Fibroblast of villous mesenchyme (primary cell): ENCODE measurements at regions not wholly inside any gene's neighbourhood (a gene's known extent, or its start where the extent isn't known, plus 50 kb on each side); places are given as distances from the start of the nearest gene placed in this dataset.

Experiments
- DNase-seq: peaks from one replicate; pipeline ENCODE4 v3.0.0-alpha.2; 2010; ENCODE audit warnings: low read depth
- H3K4me3 ChIP-seq: 2 replicates; pipeline ENCODE4 v1.5.1; 2011; ENCODE audit warnings: low read depth, mild to moderate bottlenecking, low read length
- TF ChIP-seq, protein P1 (sequence below): IDR thresholded peaks from 2 replicates; pipeline ENCODE4 v1.5.1; 2012; ENCODE audit warnings: low read depth, mild to moderate bottlenecking, low read length; ENCODE audit not compliant: insufficient read depth

DNA sequence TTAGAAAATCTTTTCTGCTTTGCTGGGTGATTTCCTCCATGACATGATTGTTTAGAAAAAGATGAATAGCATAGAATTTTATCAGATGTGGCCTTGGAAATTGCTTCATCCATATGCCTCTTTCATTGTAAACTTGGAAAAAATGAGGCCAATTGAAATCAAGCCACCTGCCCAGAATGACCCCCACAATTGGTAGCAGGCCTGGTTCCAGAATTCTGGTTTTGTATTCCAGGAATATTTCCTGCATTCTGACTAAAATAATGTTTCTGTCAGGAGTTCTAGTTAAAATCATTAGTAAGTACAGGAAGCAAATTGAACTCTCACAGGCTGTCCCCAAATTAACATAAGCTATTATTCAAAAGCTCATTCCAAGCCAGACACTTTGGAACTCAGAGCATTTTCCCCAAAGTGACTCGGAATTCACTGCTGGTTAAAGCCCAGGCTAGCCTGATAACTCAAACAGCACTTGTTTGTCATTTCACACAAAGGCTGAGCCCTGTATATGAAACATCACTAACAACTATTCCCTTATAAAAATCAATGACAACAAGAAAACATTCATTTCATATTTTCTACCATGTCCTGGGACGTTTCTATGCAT is 75.1 kb upstream of the ADCY2 start:
- DNase-seq: no peak
- TF ChIP-seq, protein P1, sequence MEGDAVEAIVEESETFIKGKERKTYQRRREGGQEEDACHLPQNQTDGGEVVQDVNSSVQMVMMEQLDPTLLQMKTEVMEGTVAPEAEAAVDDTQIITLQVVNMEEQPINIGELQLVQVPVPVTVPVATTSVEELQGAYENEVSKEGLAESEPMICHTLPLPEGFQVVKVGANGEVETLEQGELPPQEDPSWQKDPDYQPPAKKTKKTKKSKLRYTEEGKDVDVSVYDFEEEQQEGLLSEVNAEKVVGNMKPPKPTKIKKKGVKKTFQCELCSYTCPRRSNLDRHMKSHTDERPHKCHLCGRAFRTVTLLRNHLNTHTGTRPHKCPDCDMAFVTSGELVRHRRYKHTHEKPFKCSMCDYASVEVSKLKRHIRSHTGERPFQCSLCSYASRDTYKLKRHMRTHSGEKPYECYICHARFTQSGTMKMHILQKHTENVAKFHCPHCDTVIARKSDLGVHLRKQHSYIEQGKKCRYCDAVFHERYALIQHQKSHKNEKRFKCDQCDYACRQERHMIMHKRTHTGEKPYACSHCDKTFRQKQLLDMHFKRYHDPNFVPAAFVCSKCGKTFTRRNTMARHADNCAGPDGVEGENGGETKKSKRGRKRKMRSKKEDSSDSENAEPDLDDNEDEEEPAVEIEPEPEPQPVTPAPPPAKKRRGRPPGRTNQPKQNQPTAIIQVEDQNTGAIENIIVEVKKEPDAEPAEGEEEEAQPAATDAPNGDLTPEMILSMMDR: no peak
- H3K4me3 ChIP-seq: no peak overlapping the region

DNA sequence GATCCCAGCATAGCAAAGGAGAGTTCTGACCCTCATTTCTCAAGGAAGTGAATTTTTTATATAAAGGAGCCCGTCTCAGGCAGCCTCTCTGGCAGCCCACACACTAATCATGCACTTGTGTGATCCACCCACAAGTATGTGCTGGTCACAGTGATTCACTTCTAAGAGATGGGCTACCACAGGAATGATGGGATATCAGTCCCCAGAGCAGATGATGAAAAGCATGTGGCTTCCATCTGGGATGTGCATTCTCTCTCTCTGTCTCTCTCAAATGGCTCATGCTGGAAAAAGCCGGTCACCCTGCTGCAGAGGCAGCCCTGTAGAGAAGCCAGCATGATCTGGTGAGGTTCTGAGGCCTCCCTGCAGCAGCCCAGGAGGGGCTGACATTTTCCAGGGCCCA is 74.2 kb upstream of the ADCY2 start:
- TF ChIP-seq, protein P1: no peak

DNA sequence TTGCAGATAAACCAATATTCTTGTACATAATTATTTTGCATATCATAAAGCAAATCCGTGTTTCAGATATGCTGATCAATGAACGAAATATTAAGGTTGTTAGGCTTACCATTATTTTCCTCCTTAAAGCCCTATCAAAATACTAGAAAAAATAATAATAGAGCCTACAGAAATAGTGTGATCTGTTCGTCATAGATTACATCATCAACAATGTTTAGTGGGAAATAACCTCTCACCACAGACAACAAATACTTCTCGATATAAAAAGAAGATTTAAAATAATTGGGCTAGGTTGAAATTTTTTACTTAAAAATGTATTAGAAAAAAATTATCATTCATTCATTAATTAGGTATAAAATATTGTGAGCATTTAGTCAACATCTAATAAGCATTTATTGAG is 71.0 kb upstream of the ADCY2 start:
- H3K4me3 ChIP-seq: no peak overlapping the region
- no peak for DNase-seq
- TF ChIP-seq, protein P1: no peak

More for the DNA sequence above, 74.2 kb upstream of the ADCY2 start:
- H3K4me3 ChIP-seq: no peak overlapping the region
- DNase-seq: peak; percentile 68

DNA sequence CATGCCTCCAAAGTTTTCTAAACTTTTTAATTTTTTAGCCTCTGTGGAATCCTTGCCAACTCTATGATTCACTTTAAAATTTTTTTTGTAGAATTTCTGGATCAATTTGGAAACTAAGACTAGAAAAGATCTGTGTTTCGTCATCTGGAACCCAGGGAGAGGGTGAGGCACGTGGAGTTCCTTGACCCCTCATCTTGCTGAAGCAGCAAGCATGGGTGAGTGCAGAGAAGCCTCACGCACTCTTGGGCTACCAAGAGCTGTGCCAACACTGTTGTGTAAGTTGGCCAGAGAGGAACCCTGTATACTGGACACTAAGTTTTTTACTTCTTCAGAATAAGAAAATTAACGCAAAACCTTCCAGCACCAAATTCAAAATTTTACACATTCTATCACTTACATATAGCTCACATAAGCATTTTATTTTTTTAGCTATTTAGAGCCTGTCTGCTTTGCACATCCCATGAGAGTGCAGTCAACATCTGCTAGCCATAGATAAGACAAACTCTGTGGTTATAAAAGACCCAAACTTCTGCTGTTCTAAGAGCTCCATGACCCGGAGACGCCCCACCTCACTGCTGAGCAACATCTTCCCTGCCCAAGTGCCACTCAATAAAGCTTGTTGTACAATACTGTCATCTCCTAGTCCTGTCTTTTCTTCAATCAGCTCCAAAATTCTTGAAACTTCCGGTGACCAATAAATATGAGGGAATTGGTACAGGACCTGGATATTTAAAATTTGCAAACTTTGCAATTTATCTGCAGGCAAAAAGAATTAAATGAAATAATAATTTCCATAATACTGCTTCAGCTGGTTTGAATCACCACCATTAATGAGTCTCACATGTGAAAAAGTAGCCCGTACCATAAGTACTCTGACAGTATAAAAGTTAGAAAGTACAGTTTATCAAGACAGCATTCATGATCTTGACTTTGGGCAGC is 69.7 kb upstream of the ADCY2 start:
- no peak for DNase-seq
- TF ChIP-seq, protein P1: no peak
- H3K4me3 ChIP-seq: no peak overlapping the region

DNA sequence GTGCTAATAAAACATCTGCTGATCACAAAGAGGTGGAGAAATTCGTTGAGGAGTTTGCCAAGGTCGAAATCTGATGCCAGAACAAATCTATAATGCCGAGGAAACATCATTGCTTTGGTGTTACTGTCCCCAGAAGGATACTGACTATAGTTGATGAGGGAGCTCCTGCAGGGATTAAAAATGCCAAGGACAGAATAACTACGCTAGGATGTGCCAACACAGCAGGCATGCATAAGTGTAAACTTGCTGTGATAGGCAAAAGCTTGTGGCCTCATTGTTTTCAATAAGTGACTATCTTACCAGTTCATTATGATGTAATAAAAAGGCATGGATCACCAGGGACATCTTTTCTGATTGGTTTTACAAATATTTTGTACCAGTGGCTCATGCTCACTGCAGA is 66.8 kb upstream of the ADCY2 start:
- TF ChIP-seq, protein P1: no peak
- H3K4me3 ChIP-seq: no peak overlapping the region
- DNase-seq: no peak

DNA sequence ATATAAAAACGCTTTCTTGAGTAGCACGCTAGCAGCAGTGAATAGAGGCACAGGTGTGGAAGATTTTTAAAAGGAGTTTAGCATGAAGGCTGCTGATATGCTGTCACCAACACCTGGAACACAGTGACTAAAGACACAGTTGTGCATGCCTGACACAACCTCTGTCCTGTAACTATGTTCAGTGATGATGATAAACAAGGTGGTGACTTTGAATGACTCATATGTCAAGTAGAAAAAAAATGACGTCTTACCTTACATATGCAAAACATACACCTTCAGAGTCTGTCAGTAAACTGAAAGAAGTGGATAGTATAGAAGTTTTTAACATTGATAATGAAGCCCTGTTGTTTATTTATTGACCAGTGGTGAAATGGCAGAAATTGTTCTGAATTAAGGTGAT is 66.2 kb upstream of the ADCY2 start:
- DNase-seq: no peak
- H3K4me3 ChIP-seq: no peak overlapping the region
- TF ChIP-seq, protein P1: no peak

DNA sequence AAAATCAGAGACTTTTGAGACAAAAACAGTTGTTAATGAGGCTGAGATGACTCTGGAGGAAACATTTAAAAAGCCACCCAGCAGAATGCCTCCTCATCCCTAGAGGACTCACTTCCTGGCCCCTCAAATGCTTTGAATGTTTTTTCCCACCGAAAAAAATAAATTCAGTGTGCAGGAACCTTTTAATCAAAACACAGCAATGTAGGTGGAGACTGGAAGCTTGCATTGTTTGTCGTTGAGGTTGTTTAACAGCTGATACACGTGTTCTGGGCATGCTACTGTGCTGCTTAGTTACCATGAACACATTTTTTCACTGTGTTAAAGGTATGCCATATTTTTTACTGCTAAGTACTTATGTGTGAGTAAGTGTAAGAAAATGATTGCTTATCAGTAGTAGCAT is 65.7 kb upstream of the ADCY2 start:
- TF ChIP-seq, protein P1: no peak
- no peak for DNase-seq
- no peak overlapping the region for H3K4me3 ChIP-seq
